ENCODE measurements at regions not wholly inside any gene's neighbourhood (a gene's known extent, or its start where the extent isn't known, plus 50 kb on each side); places are given as distances from the start of the nearest gene placed in this dataset.
A peak's percentile ranks its signal among the peaks of the same experiment; 100 is the strongest.
"Not testable (repeated sequence)": the region's sequence is repeated elsewhere in the genome, so short reads cannot be mapped to it uniquely, and the experiment has no call there.

GRCh38 chr2:55771612-55772011, 78.0 kb upstream of the PNPT1 start:
- Histone ChIP-seq H4K20me1 (ENCODE audit: insufficient read depth, low read length) (no peaks in the 10 kb centered on the region), H3K4me2 (ENCODE audit: low read length) (no peak overlapping the region), H3K9me2 (ENCODE audit: insufficient read depth, low read length) (no peaks in the 10 kb centered on the region), H2AFZ (ENCODE audit: low read length) (no peak overlapping the region), H3K27ac (ENCODE audit: low read depth, low read length, poor library complexity, severe bottlenecking) (no peak overlapping the region), H3K4me3 (ENCODE audit: low read depth, low read length, poor library complexity, severe bottlenecking) (no peak overlapping the region), H3K79me2 (ENCODE audit: insufficient read depth, low read depth, low read length) (no peaks in the 10 kb centered on the region), H3K9me3 (ENCODE audit: low read length) (no peaks in the 10 kb centered on the region), H3K4me1 (ENCODE audit: insufficient read depth, low read length, poor library complexity, severe bottlenecking) (no peaks in the 10 kb centered on the region), H3K36me3 (ENCODE audit: insufficient read depth, low read length) (no peaks in the 10 kb centered on the region)
- peak; percentile 74 for TF ChIP-seq CTCF (conservative IDR thresholded peaks at IDR 0.05; ENCODE audit: low read length)
- TF ChIP-seq EZH2phosphoT487 (IDR thresholded peaks at IDR 0.05; ENCODE audit: borderline replicate concordance, low read depth, low read length): no peak
- ChIA-PET CTCF (ENCODE audit: unreplicated experiment) (no interaction called here), POLR2A (interaction anchor here (0.6 kb wide), 1 partner anchor 96 kb away, joined by 3 read pairs; no protein-coding TSS in a partner anchor)
- intact Hi-C loops (cut with micrococcal nuclease; ENCODE audit: unreplicated experiment): no loop called here
- BruUV-seq (replicated peaks): no TSS peak
- DNase-seq (ENCODE audit: low spot score): no peak

- no peak for DNase-seq (ENCODE audit: low spot score)
- Histone ChIP-seq H4K20me1 (ENCODE audit: insufficient read depth, low read length) (no peaks in the 10 kb centered on the region), H3K4me1 (ENCODE audit: insufficient read depth, low read length, poor library complexity, severe bottlenecking) (no peaks in the 10 kb centered on the region), H3K36me3 (ENCODE audit: insufficient read depth, low read length) (no peaks in the 10 kb centered on the region), H2AFZ (ENCODE audit: low read length) (no peak overlapping the region), H3K4me3 (ENCODE audit: low read depth, low read length, poor library complexity, severe bottlenecking) (no peak overlapping the region), H3K79me2 (ENCODE audit: insufficient read depth, low read depth, low read length) (no peaks in the 10 kb centered on the region), H3K9me3 (ENCODE audit: low read length) (no peaks in the 10 kb centered on the region), H3K27ac (ENCODE audit: low read depth, low read length, poor library complexity, severe bottlenecking) (no peak overlapping the region), H3K9me2 (ENCODE audit: insufficient read depth, low read length) (no peaks in the 10 kb centered on the region), H3K4me2 (ENCODE audit: low read length) (no peak overlapping the region)
- TF ChIP-seq CTCF (conservative IDR thresholded peaks at IDR 0.05; ENCODE audit: low read length) (no peak), EZH2phosphoT487 (IDR thresholded peaks at IDR 0.05; ENCODE audit: borderline replicate concordance, low read depth, low read length) (no peak)
- POLR2A ChIA-PET: no interaction called here
- CTCF ChIA-PET (ENCODE audit: unreplicated experiment): no interaction called here
- intact Hi-C loops (cut with micrococcal nuclease; ENCODE audit: unreplicated experiment): no loop called here
- BruUV-seq (replicated peaks): no TSS peak
These were observed 75.3 kb upstream of the PNPT1 start for GRCh38 chr2:55768991-55769390.

GRCh38 chr2:55766947-55767346, 73.3 kb upstream of the PNPT1 start:
- Histone ChIP-seq H3K79me2 (ENCODE audit: insufficient read depth, low read depth, low read length) (no peaks in the 10 kb centered on the region), H4K20me1 (ENCODE audit: insufficient read depth, low read length) (no peaks in the 10 kb centered on the region), H3K36me3 (ENCODE audit: insufficient read depth, low read length) (no peaks in the 10 kb centered on the region), H3K9me3 (ENCODE audit: low read length) (no peaks in the 10 kb centered on the region), H2AFZ (ENCODE audit: low read length) (no peak overlapping the region), H3K4me2 (ENCODE audit: low read length) (no peak overlapping the region), H3K27ac (ENCODE audit: low read depth, low read length, poor library complexity, severe bottlenecking) (no peak overlapping the region), H3K9me2 (ENCODE audit: insufficient read depth, low read length) (no peaks in the 10 kb centered on the region), H3K4me1 (ENCODE audit: insufficient read depth, low read length, poor library complexity, severe bottlenecking) (no peaks in the 10 kb centered on the region), H3K4me3 (ENCODE audit: low read depth, low read length, poor library complexity, severe bottlenecking) (no peak overlapping the region)
- intact Hi-C loops (cut with micrococcal nuclease; ENCODE audit: unreplicated experiment): no loop called here
- POLR2A ChIA-PET: no interaction called here
- no TSS peak for BruUV-seq (replicated peaks)
- no peak for DNase-seq (ENCODE audit: low spot score)
- TF ChIP-seq CTCF (conservative IDR thresholded peaks at IDR 0.05; ENCODE audit: low read length) (no peak), EZH2phosphoT487 (IDR thresholded peaks at IDR 0.05; ENCODE audit: borderline replicate concordance, low read depth, low read length) (no peak)
- CTCF ChIA-PET (ENCODE audit: unreplicated experiment): no interaction called here

GRCh38 chr2:55765708-55766107, 72.1 kb upstream of the PNPT1 start:
- H3K9me2 ChIP-seq (ENCODE audit: insufficient read depth, low read length); H3K79me2 ChIP-seq (ENCODE audit: insufficient read depth, low read depth, low read length); H3K4me3 ChIP-seq (ENCODE audit: low read depth, low read length, poor library complexity, severe bottlenecking); H3K9me3 ChIP-seq (ENCODE audit: low read length); POLR2A ChIA-PET; H4K20me1 ChIP-seq (ENCODE audit: insufficient read depth, low read length); intact Hi-C loops (cut with micrococcal nuclease; ENCODE audit: unreplicated experiment); H3K4me1 ChIP-seq (ENCODE audit: insufficient read depth, low read length, poor library complexity, severe bottlenecking); H3K4me2 ChIP-seq (ENCODE audit: low read length); H3K27ac ChIP-seq (ENCODE audit: low read depth, low read length, poor library complexity, severe bottlenecking); CTCF ChIA-PET (ENCODE audit: unreplicated experiment); H3K36me3 ChIP-seq (ENCODE audit: insufficient read depth, low read length); H2AFZ ChIP-seq (ENCODE audit: low read length); DNase-seq (ENCODE audit: low spot score); BruUV-seq (replicated peaks): not testable (repeated sequence)
